Activated CD8-positive, alpha-beta T cell treated with anti-CD3 and anti-CD28 coated beads, Interleukin-2, amount 10 ng/mL, durations not matched to agents 7 days and 5 days (primary cell): ENCODE measurements at regions not wholly inside any gene's neighbourhood (a gene's known extent, or its start where the extent isn't known, plus 50 kb on each side); places are given as distances from the start of the nearest gene placed in this dataset.
"Not testable (repeated sequence)": the region's sequence is repeated elsewhere in the genome, so short reads cannot be mapped to it uniquely, and the experiment has no call there.

ENCODE experiments used
- ATAC-seq: fragments of 150-1000 bp; cut with Tn5 transposase; one replicate; pipeline ENCODE4 v1.10.0; 2021; ENCODE audit warnings: moderate library complexity
- CTCF ChIA-PET: fragments of 350-600 bp; sonication (Branson Sonifier 250); formaldehyde crosslinking; loops from one replicate; lab custom pipeline; 2021; ENCODE audit warnings: antibody characterized with exemption; lab: Charles Lee
- POLR2A ChIA-PET: fragments of 350-600 bp; sonication (Branson Sonifier 250); formaldehyde crosslinking; loops from one replicate; lab custom pipeline; 2021; ENCODE audit warnings: antibody characterized with exemption; lab: Charles Lee
- DNase-seq: peaks from one replicate; pipeline ENCODE4 v3.0.0-alpha.2; 2020
- H3K27ac Mint-ChIP-seq: one replicate; pipeline ENCODE4 v1.8.0; 2021; ENCODE audit warnings: mild to moderate bottlenecking, mixed read lengths
- H3K27me3 Mint-ChIP-seq: one replicate; pipeline ENCODE4 v1.8.0; 2021; ENCODE audit warnings: low read depth, mixed read lengths
- H3K36me3 Mint-ChIP-seq: one replicate; pipeline ENCODE4 v1.8.0; 2021; ENCODE audit warnings: low read depth, mixed read lengths
- H3K4me1 Mint-ChIP-seq: one replicate; pipeline ENCODE4 v1.8.0; 2021; ENCODE audit warnings: low read depth, mixed read lengths
- H3K4me3 Mint-ChIP-seq: one replicate; pipeline ENCODE4 v1.8.0; 2021; ENCODE audit warnings: mild to moderate bottlenecking, mixed read lengths
- H3K9me3 Mint-ChIP-seq: one replicate; pipeline ENCODE4 v1.8.0; 2022; ENCODE audit warnings: mixed read lengths; ENCODE audit not compliant: insufficient read depth

GRCh38 chr18:10354241-10354811 lies 100.1 kb upstream of the APCDD1 start:
- Mint-ChIP-seq H3K27ac (no peak overlapping the region), H3K27me3 (no peaks in the 10 kb centered on the region), H3K9me3 (peaks cover 19% of the 10 kb centered on the region), H3K4me3 (no peak overlapping the region), H3K4me1 (no peaks in the 10 kb centered on the region), H3K36me3 (no peaks in the 10 kb centered on the region)
- CTCF ChIA-PET = no interaction called here
- POLR2A ChIA-PET = no interaction called here
- DNase-seq = no peak
- no peak for ATAC-seq

GRCh38 chr18:10354890-10355289 lies 99.5 kb upstream of the APCDD1 start:
- Mint-ChIP-seq H3K27ac (no peak overlapping the region), H3K4me3 (no peak overlapping the region), H3K36me3 (no peaks in the 10 kb centered on the region), H3K4me1 (no peaks in the 10 kb centered on the region), H3K27me3 (no peaks in the 10 kb centered on the region), H3K9me3 (peaks cover 19% of the 10 kb centered on the region)
- no peak for DNase-seq
- no peak for ATAC-seq
- ChIA-PET CTCF (no interaction called here), POLR2A (no interaction called here)

GRCh38 chr18:10356999-10357398 lies 97.4 kb upstream of the APCDD1 start:
- H3K4me3 Mint-ChIP-seq, POLR2A ChIA-PET, ATAC-seq, CTCF ChIA-PET, H3K36me3 Mint-ChIP-seq, H3K27ac Mint-ChIP-seq, DNase-seq, H3K4me1 Mint-ChIP-seq, H3K27me3 Mint-ChIP-seq: not testable (repeated sequence)
- H3K9me3 Mint-ChIP-seq = peaks cover 19% of the 10 kb centered on the region

- ChIA-PET POLR2A (no interaction called here), CTCF (no interaction called here)
- DNase-seq = no peak
- Mint-ChIP-seq H3K4me3 (no peak overlapping the region), H3K27me3 (no peaks in the 10 kb centered on the region), H3K27ac (no peak overlapping the region), H3K4me1 (no peaks in the 10 kb centered on the region), H3K36me3 (no peaks in the 10 kb centered on the region), H3K9me3 (peaks cover 11% of the 10 kb centered on the region)
- ATAC-seq = no peak
Observed at GRCh38 chr18:10361660-10362059, 92.8 kb upstream of the APCDD1 start.

- no peak overlapping the region for H3K4me3 Mint-ChIP-seq
- H3K36me3 Mint-ChIP-seq = no peaks in the 10 kb centered on the region
- no peak for ATAC-seq
- H3K27me3 Mint-ChIP-seq = no peaks in the 10 kb centered on the region
- DNase-seq = no peak
- H3K9me3 Mint-ChIP-seq = no peaks in the 10 kb centered on the region
- no peak overlapping the region for H3K27ac Mint-ChIP-seq
- ChIA-PET POLR2A (no interaction called here), CTCF (no interaction called here)
- no peaks in the 10 kb centered on the region for H3K4me1 Mint-ChIP-seq
Observed at GRCh38 chr18:10365021-10365500, 89.4 kb upstream of the APCDD1 start.

GRCh38 chr18:10365901-10366300 lies 88.5 kb upstream of the APCDD1 start:
- no peaks in the 10 kb centered on the region for H3K36me3 Mint-ChIP-seq
- ChIA-PET POLR2A (no interaction called here), CTCF (no interaction called here)
- no peak for DNase-seq
- ATAC-seq = no peak
- H3K27ac Mint-ChIP-seq = no peak overlapping the region
- H3K9me3 Mint-ChIP-seq = no peaks in the 10 kb centered on the region
- H3K4me1 Mint-ChIP-seq = no peaks in the 10 kb centered on the region
- no peaks in the 10 kb centered on the region for H3K27me3 Mint-ChIP-seq
- no peak overlapping the region for H3K4me3 Mint-ChIP-seq

GRCh38 chr18:10367836-10368235 lies 86.6 kb upstream of the APCDD1 start:
- DNase-seq (no peak), ATAC-seq (no peak)
- Mint-ChIP-seq H3K9me3 (no peaks in the 10 kb centered on the region), H3K27ac (no peak overlapping the region), H3K27me3 (no peaks in the 10 kb centered on the region), H3K4me1 (no peaks in the 10 kb centered on the region), H3K4me3 (no peak overlapping the region), H3K36me3 (no peaks in the 10 kb centered on the region)
- CTCF ChIA-PET = no interaction called here
- POLR2A ChIA-PET = no interaction called here

GRCh38 chr18:10368456-10369453 lies 85.7 kb upstream of the APCDD1 start:
- Mint-ChIP-seq H3K27me3 (no peaks in the 10 kb centered on the region), H3K27ac (no peak overlapping the region), H3K36me3 (no peaks in the 10 kb centered on the region), H3K4me1 (no peaks in the 10 kb centered on the region), H3K4me3 (no peak overlapping the region), H3K9me3 (no peaks in the 10 kb centered on the region)
- ChIA-PET CTCF (no interaction called here), POLR2A (no interaction called here)
- ATAC-seq (no peak), DNase-seq (no peak)

- no peaks in the 10 kb centered on the region for H3K27me3 Mint-ChIP-seq
- ChIA-PET CTCF (no interaction called here), POLR2A (no interaction called here)
- H3K4me1 Mint-ChIP-seq = no peaks in the 10 kb centered on the region
- H3K4me3 Mint-ChIP-seq = no peak overlapping the region
- DNase-seq = no peak
- no peaks in the 10 kb centered on the region for H3K9me3 Mint-ChIP-seq
- no peak for ATAC-seq
- no peaks in the 10 kb centered on the region for H3K36me3 Mint-ChIP-seq
- no peak overlapping the region for H3K27ac Mint-ChIP-seq
Observed at GRCh38 chr18:10370716-10371115, 83.7 kb upstream of the APCDD1 start.

- no peaks in the 10 kb centered on the region for H3K4me1 Mint-ChIP-seq
- no peak overlapping the region for H3K4me3 Mint-ChIP-seq
- ChIA-PET CTCF (no interaction called here), POLR2A (no interaction called here)
- H3K9me3 Mint-ChIP-seq = no peaks in the 10 kb centered on the region
- ATAC-seq = no peak
- H3K27ac Mint-ChIP-seq = no peak overlapping the region
- no peak for DNase-seq
- no peaks in the 10 kb centered on the region for H3K36me3 Mint-ChIP-seq
- H3K27me3 Mint-ChIP-seq = no peaks in the 10 kb centered on the region
Observed at GRCh38 chr18:10371165-10371564, 83.3 kb upstream of the APCDD1 start.

- no peak for DNase-seq
- Mint-ChIP-seq H3K36me3 (no peaks in the 10 kb centered on the region), H3K27ac (no peak overlapping the region), H3K9me3 (no peaks in the 10 kb centered on the region), H3K4me1 (no peaks in the 10 kb centered on the region), H3K4me3 (no peak overlapping the region), H3K27me3 (no peaks in the 10 kb centered on the region)
- POLR2A ChIA-PET = no interaction called here
- ATAC-seq = no peak
- CTCF ChIA-PET = no interaction called here
Observed at GRCh38 chr18:10374195-10374594, 80.2 kb upstream of the APCDD1 start.

- H3K9me3 Mint-ChIP-seq = no peaks in the 10 kb centered on the region
- no peak for DNase-seq
- no peaks in the 10 kb centered on the region for H3K36me3 Mint-ChIP-seq
- H3K27ac Mint-ChIP-seq = no peak overlapping the region
- no peak for ATAC-seq
- CTCF ChIA-PET = no interaction called here
- POLR2A ChIA-PET = no interaction called here
- no peaks in the 10 kb centered on the region for H3K27me3 Mint-ChIP-seq
- no peaks in the 10 kb centered on the region for H3K4me1 Mint-ChIP-seq
- H3K4me3 Mint-ChIP-seq = no peak overlapping the region
Observed at GRCh38 chr18:10374636-10375293, 79.7 kb upstream of the APCDD1 start.
